ENCODE measurements at regions not wholly inside any gene's neighbourhood (a gene's known extent, or its start where the extent isn't known, plus 50 kb on each side); places are given as distances from the start of the nearest gene placed in this dataset.

- TF ChIP-seq RELB (IDR thresholded peaks at IDR 0.05; ENCODE audit: low read depth) (no peak), RAD21 (IDR thresholded peaks at IDR 0.05; ENCODE audit: insufficient read depth, low read depth, low read length) (no peak), SMC3 (IDR thresholded peaks at IDR 0.05; ENCODE audit: borderline replicate concordance, low read length) (no peak), CHD2 (IDR thresholded peaks at IDR 0.05; ENCODE audit: borderline replicate concordance, low read depth, low read length) (no peak)
Observed at GRCh38 chr18:55927831-55928230, 339.8 kb upstream of the TCF4 start.
